Activated B cell treated with CpG ODN at 0.5 μM for 24 hours (primary cell): ENCODE measurements at regions not wholly inside any gene's neighbourhood (a gene's known extent, or its start where the extent isn't known, plus 50 kb on each side); places are given as distances from the start of the nearest gene placed in this dataset.
A peak's percentile ranks its signal among the peaks of the same experiment; 100 is the strongest.

Experiments
- ATAC-seq: fragments of 200-7000 bp; cut with Tn5 transposase; one replicate; pipeline ENCODE4 v1.10.0; 2021; ENCODE audit warnings: low read depth, mild to moderate bottlenecking, moderate library complexity
- CTCF ChIA-PET: fragments of 350-600 bp; sonication (Branson Sonifier 250); formaldehyde crosslinking; loops from one replicate; lab custom pipeline; 2021; ENCODE audit warnings: antibody characterized with exemption; lab: Charles Lee
- POLR2A ChIA-PET: fragments of 350-600 bp; sonication (Branson Sonifier 250); formaldehyde crosslinking; loops from one replicate; lab custom pipeline; 2021; ENCODE audit warnings: antibody characterized with exemption; lab: Charles Lee
- DNase-seq: peaks from one replicate; pipeline ENCODE4 v3.0.0; 2022
- H3K27ac Mint-ChIP-seq: one replicate; pipeline ENCODE4 v1.8.0; 2020; ENCODE audit warnings: mixed read lengths
- H3K27me3 Mint-ChIP-seq: one replicate; pipeline ENCODE4 v1.8.0; 2021; ENCODE audit warnings: mixed read lengths
- H3K36me3 Mint-ChIP-seq: one replicate; pipeline ENCODE4 v1.8.0; 2021; ENCODE audit warnings: low read depth, mixed read lengths
- H3K4me1 Mint-ChIP-seq: one replicate; pipeline ENCODE4 v1.8.0; 2021; ENCODE audit warnings: mixed read lengths
- H3K4me3 Mint-ChIP-seq: one replicate; pipeline ENCODE4 v1.8.0; 2020; ENCODE audit warnings: mild to moderate bottlenecking, mixed read lengths
- H3K9me3 Mint-ChIP-seq: one replicate; pipeline ENCODE4 v1.8.0; 2020; ENCODE audit warnings: mixed read lengths
- intact Hi-C: fragments of 100-400 bp; cut with micrococcal nuclease; formaldehyde crosslinking; loops from one replicate; pipeline ENCODE4 v1.15.1; 2024
- TF ChIP-seq, protein P1 (sequence below): fragments of 200-600 bp; IDR thresholded peaks from one replicate; pipeline ENCODE4 v1.8.0; 2022; ENCODE audit warnings: antibody characterized with exemption, mild to moderate bottlenecking

DNA sequence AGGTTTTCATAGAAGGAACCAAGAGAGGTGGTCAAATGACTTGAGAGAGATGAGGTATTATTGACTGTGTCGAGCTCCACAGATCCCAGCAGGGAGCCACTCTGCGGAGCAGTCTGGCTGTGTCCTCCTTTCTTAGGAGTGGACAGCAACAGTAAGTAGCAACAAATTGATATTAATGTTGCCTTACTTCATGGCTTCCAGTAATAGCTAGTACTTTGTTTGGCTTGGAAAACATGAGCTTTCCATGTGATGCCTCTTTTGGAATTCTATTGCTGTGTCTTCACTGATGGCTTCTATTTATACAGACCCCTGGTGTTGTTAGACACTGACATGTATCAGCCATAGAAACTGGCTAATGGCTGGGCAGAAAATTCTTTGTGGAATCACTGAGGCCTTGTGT, 531.2 kb upstream of the CCDC196 start:
- H3K4me3 Mint-ChIP-seq: no peak overlapping the region
- H3K27me3 Mint-ChIP-seq: peaks cover 10% of the 10 kb centered on the region
- DNase-seq (no peak), ATAC-seq (no peak)
- CTCF ChIA-PET: interaction anchor here (1.4 kb wide), 1 partner anchor 117 kb away, joined by 3 read pairs; no protein-coding TSS in a partner anchor
- intact Hi-C loops: loop anchor here (10.0 kb wide), 1 partner anchor 670 kb away; no protein-coding TSS in a partner anchor
- no peaks in the 10 kb centered on the region for H3K4me1 Mint-ChIP-seq
- no peaks in the 10 kb centered on the region for H3K9me3 Mint-ChIP-seq
- POLR2A ChIA-PET: no interaction called here
- H3K27ac Mint-ChIP-seq: no peak overlapping the region
- no peaks in the 10 kb centered on the region for H3K36me3 Mint-ChIP-seq
- TF ChIP-seq, protein P1, sequence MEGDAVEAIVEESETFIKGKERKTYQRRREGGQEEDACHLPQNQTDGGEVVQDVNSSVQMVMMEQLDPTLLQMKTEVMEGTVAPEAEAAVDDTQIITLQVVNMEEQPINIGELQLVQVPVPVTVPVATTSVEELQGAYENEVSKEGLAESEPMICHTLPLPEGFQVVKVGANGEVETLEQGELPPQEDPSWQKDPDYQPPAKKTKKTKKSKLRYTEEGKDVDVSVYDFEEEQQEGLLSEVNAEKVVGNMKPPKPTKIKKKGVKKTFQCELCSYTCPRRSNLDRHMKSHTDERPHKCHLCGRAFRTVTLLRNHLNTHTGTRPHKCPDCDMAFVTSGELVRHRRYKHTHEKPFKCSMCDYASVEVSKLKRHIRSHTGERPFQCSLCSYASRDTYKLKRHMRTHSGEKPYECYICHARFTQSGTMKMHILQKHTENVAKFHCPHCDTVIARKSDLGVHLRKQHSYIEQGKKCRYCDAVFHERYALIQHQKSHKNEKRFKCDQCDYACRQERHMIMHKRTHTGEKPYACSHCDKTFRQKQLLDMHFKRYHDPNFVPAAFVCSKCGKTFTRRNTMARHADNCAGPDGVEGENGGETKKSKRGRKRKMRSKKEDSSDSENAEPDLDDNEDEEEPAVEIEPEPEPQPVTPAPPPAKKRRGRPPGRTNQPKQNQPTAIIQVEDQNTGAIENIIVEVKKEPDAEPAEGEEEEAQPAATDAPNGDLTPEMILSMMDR: no peak

DNA sequence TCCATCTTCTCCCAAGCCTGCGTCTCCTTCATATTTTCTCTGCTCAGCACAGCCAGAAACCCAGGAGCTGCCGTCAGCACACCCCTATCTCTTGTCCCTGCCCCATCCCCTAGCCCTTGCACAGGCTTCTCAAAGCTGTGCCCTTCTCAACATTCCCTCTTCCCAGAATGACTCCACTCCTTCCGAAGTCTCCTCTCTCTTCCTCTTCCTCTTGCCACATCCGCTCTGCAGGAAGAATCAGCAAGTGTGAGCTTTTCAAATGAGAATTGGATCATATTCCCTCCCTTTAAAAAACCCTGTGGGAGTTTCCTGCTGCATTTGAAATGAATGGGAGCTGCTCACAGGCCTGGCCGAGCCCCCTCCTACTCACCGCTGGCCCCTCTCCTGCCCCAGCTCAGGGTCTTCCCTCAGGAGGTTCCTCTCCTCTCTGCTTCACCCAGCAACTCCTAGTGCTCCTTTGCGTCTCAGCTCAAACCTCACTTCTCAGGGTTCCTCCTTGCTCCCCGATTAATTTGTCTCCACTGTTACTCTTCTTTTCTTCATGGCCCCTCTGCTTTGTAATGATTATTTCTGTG, 528.5 kb upstream of the CCDC196 start:
- intact Hi-C loops: loop anchor here (2.0 to 10.0 kb wide), 3 partner anchors 133 to 735 kb away; no protein-coding TSS in a partner anchor
- DNase-seq (no peak), ATAC-seq (no peak)
- TF ChIP-seq, protein P1: no peak
- H3K4me1 Mint-ChIP-seq: no peaks in the 10 kb centered on the region
- CTCF ChIA-PET: interaction anchor here (1.1 to 5.7 kb wide), 4 partner anchors 9 to 793 kb away, joined by 3 to 67 read pairs (median 28); partner anchors contain the start of gene FUT8
- H3K9me3 Mint-ChIP-seq: no peaks in the 10 kb centered on the region
- H3K27me3 Mint-ChIP-seq: peaks cover 19% of the 10 kb centered on the region
- H3K27ac Mint-ChIP-seq: no peak overlapping the region
- POLR2A ChIA-PET: interaction anchor here (0.6 kb wide), 1 partner anchor 786 kb away, joined by 7 read pairs; no protein-coding TSS in a partner anchor
- H3K4me3 Mint-ChIP-seq: no peak overlapping the region
- H3K36me3 Mint-ChIP-seq: no peaks in the 10 kb centered on the region

DNA sequence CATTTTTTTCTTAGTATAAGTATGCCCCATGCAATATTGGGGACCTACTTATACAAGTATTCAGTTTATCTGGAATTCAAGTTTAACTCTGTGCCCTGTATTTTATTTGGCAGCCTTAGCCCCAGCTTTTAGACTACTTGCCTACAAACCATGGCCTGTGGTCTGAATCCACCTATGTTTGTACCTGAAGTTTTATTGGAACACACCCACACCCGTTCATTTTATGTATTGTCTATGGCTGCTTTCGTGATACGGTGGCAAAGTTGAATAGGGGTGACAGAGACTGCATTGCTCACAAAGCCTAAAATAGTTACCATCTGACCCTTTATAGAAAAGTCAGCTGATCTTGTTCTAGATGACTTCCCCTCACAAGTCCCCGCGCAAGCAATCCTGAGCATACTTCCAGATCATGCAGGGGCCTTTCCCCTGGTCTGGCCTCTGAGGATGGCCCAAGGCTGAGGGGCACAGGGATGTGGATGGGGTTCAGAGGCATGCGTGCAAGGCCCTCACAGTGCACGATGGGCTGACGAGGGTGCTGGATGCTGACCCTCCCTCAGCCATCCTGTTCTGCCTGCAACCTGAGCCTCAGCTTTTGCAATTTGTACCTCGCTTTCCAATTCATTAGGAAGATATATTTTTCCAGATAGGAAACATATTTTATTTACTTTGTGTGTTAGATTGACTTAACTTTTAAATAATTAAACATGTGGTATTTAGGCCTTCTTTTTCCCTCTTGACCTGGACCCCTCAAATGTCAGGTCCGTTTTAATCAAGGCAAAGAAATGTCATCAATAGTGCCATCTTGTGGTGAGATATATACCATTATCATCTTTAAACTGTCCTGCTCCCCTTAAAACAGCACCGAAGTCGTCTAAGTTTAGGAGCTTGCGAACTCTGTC, 527.3 kb upstream of the CCDC196 start:
- POLR2A ChIA-PET: no interaction called here
- intact Hi-C loops: loop anchor here (1.0 to 10.0 kb wide), 4 partner anchors 134 to 795 kb away; no protein-coding TSS in a partner anchor
- DNase-seq: no peak
- TF ChIP-seq, protein P1: no peak
- H3K9me3 Mint-ChIP-seq: no peaks in the 10 kb centered on the region
- no peak overlapping the region for H3K27ac Mint-ChIP-seq
- no peak overlapping the region for H3K4me3 Mint-ChIP-seq
- CTCF ChIA-PET: interaction anchor here (0.6 to 5.7 kb wide), 17 partner anchors 9 to 972 kb away, joined by 3 to 67 read pairs (median 5); partner anchors contain the start of genes FNTB and FUT8
- H3K36me3 Mint-ChIP-seq: no peaks in the 10 kb centered on the region
- peaks cover 20% of the 10 kb centered on the region for H3K27me3 Mint-ChIP-seq
- no peaks in the 10 kb centered on the region for H3K4me1 Mint-ChIP-seq
- ATAC-seq: peak; percentile 57

DNA sequence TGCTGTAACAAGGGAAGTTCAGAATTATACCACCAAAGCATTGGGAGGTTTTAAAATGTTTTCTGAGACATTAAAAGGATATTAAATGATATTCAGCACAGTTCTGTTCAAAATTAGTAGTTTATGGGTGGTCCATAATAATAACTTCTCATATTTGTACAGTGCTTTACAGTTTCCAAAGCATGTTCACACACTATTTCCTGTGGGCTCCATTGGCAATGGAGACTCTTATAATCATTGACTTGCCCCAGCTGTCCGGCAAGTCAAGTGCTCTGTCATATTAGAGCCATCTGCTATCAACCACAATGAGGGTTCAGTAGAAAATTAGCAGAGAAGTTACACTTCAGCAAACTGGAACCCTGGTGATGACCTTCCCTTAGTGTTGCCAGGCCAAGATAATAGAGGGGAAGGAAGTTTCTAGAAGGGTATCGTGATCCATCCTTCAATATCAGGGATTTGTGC, 526.6 kb upstream of the CCDC196 start:
- H3K9me3 Mint-ChIP-seq: no peaks in the 10 kb centered on the region
- DNase-seq (no peak), ATAC-seq (no peak)
- intact Hi-C loops: loop anchor here (1.0 to 10.0 kb wide), 4 partner anchors 135 to 795 kb away; no protein-coding TSS in a partner anchor
- H3K4me1 Mint-ChIP-seq: no peaks in the 10 kb centered on the region
- POLR2A ChIA-PET: no interaction called here
- H3K36me3 Mint-ChIP-seq: no peaks in the 10 kb centered on the region
- TF ChIP-seq, protein P1: no peak
- no peak overlapping the region for H3K27ac Mint-ChIP-seq
- H3K4me3 Mint-ChIP-seq: no peak overlapping the region
- peaks cover 20% of the 10 kb centered on the region for H3K27me3 Mint-ChIP-seq
- CTCF ChIA-PET: interaction anchor here (0.6 to 5.7 kb wide), 18 partner anchors 10 to 973 kb away, joined by 3 to 67 read pairs (median 4); partner anchors contain the start of gene FNTB
